Bronchial epithelial cell (primary cell): ENCODE measurements at regions not wholly inside any gene's neighbourhood (a gene's known extent, or its start where the extent isn't known, plus 50 kb on each side); places are given as distances from the start of the nearest gene placed in this dataset.
"Not testable (repeated sequence)": the region's sequence is repeated elsewhere in the genome, so short reads cannot be mapped to it uniquely, and the experiment has no call there.

Source experiments
- DNase-seq: peaks from one replicate; pipeline ENCODE4 v3.0.0-alpha.2; 2010; ENCODE audit warnings: low read depth
- FAIRE-seq: peaks from 2 replicates; lab custom pipeline; 2011; peaks lifted over from hg19 to GRCh38; lab: Jason Lieb, UNC
- H3K27me3 ChIP-seq: 2 replicates; pipeline ENCODE4 v1.5.1; 2011; ENCODE audit warnings: low read length; ENCODE audit not compliant: control insufficient read depth, insufficient read depth
- H3K36me3 ChIP-seq: 2 replicates; pipeline ENCODE4 v1.5.1; 2011; ENCODE audit warnings: low read length; ENCODE audit not compliant: control insufficient read depth, insufficient read depth
- H3K4me3 ChIP-seq: 2 replicates; pipeline ENCODE4 v1.5.1; 2011; ENCODE audit warnings: mild to moderate bottlenecking, low read depth, low read length, control low read depth
- CTCF ChIP-seq: IDR thresholded peaks from 2 replicates; pipeline ENCODE4 v1.5.1; 2011; ENCODE audit warnings: mild to moderate bottlenecking, moderate library complexity, low read length, control low read depth, inconsistent platforms; ENCODE audit not compliant: insufficient read depth, severe bottlenecking

- H3K36me3 ChIP-seq = no peaks in the 10 kb centered on the region
- H3K27me3 ChIP-seq = no peaks in the 10 kb centered on the region
- DNase-seq = no peak
- no peak for TF ChIP-seq CTCF
- FAIRE-seq = no peak
- H3K4me3 ChIP-seq = no peak overlapping the region
Observed at GRCh38 chr5:68066277-68066955, 149.1 kb upstream of the PIK3R1 start.

- H3K36me3 ChIP-seq, FAIRE-seq, DNase-seq, H3K27me3 ChIP-seq, H3K4me3 ChIP-seq: not testable (repeated sequence)
Observed at GRCh38 chr5:68065321-68065720, 150.2 kb upstream of the PIK3R1 start.

- TF ChIP-seq CTCF = no peak
- H3K27me3 ChIP-seq = no peaks in the 10 kb centered on the region
- no peak for DNase-seq
- no peak overlapping the region for H3K4me3 ChIP-seq
- H3K36me3 ChIP-seq = no peaks in the 10 kb centered on the region
- FAIRE-seq = no peak
Observed at GRCh38 chr5:68060382-68060781, 155.2 kb upstream of the PIK3R1 start.

- Histone ChIP-seq H3K27me3 (no peaks in the 10 kb centered on the region), H3K4me3 (no peak overlapping the region), H3K36me3 (no peaks in the 10 kb centered on the region)
- TF ChIP-seq CTCF = no peak
- FAIRE-seq = no peak
- no peak for DNase-seq
Observed at GRCh38 chr5:68057191-68057590, 158.4 kb upstream of the PIK3R1 start.

- no peak for TF ChIP-seq CTCF
- DNase-seq = no peak
- H3K27me3 ChIP-seq = no peaks in the 10 kb centered on the region
- H3K4me3 ChIP-seq = no peak overlapping the region
- H3K36me3 ChIP-seq = no peaks in the 10 kb centered on the region
- no peak for FAIRE-seq
Observed at GRCh38 chr5:68055686-68056085, 159.9 kb upstream of the PIK3R1 start.

- Histone ChIP-seq H3K4me3 (no peak overlapping the region), H3K27me3 (no peaks in the 10 kb centered on the region), H3K36me3 (no peaks in the 10 kb centered on the region)
- DNase-seq = no peak
- no peak for TF ChIP-seq CTCF
- no peak for FAIRE-seq
Observed at GRCh38 chr5:68054638-68055037, 160.9 kb upstream of the PIK3R1 start.
